Kidney capillary endothelial cell (primary cell): ENCODE measurements at regions not wholly inside any gene's neighbourhood (a gene's known extent, or its start where the extent isn't known, plus 50 kb on each side); places are given as distances from the start of the nearest gene placed in this dataset.

Source experiments
- DNase-seq: peaks from one replicate; pipeline ENCODE4 v3.0.0-alpha.2; 2018; ENCODE audit warnings: low spot score

DNA sequence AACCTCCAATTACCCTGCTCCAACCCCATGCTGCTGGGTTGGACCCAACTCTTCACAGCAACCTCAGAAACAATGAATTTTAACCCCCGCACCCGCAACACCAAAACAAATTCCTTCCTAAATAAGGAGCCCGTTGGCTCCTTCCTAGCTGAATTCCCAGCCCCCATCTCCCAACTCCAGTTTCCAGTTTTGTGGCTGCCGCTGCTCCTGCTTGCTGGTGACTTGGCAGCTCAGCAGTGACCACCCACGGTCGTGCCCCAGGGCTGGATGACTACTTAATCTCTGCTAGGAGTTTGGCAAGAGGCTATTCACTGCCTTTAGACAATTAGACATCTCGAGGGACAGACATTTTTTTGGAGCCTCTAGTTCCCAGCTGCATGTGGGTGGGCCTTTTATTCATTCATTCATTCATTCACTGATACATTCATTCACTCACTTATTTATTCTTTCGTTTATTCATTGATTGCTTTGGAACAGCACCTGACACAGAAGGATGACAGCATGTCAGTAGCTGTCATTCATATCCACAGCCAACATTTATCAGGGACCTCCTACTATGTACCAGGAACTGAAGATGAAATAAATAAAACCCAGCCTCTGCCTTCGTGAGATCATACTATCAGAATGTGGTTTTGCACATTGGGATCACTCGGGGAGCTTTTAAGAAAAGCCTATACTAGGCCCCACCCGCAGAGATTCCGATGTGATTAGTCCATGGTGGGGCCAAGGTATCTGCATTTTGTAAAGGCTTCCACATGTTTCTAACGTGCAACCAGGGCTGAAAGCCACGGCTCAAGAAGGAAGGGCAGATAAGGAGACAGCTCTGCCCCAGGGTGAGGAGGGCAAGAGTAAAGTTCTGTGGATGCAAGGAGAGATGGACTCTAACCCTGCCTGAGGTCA, 256.5 kb downstream of the SHQ1 start:
- no peak for DNase-seq

DNA sequence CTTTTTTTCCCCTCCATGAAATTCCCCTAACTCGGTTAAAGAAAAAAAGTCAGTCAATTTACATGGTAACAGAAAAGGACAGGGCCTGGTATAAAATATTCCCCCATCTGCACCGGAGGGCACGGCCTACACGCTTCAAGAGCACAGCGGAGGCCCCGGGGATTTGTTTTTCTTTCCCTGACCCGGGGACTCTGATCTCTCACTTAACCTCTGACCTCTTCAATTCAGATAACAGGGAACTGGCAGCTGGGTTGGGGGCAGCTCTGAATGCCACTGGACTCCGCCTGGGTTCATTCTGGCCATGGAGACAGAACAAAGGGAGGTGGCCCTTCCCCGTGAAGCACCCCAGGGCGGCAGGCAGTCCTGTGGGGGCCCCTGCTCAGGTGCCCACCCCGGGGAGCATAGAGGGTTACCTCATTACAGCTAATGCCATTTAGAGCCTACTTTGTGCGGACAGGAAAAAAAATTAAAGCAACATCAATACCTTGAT, 257.5 kb downstream of the SHQ1 start:
- no peak for DNase-seq

- DNase-seq, result no peak
Measured at GRCh38 chr3:72587282-72587681, 261.0 kb downstream of the SHQ1 start.

DNA sequence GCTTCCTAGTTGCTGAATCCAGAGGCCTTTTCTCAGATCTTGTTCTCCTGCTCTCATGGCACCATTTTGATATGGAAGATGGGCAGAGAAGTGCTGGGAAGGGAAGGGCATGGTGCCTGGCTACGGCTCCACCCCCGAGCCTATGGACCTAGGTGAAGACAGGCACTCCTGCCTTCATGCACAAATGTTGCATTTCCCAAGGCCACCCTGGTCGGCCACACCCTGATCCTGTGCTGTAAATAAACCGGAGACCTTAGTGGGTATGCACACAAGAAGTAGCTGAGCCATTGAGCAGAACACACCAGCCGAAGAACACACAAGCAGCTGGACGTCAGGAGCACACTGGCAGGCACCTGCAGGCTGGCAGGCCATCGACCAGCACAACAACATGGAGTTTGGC, 261.6 kb downstream of the SHQ1 start:
- no peak for DNase-seq

- DNase-seq, result no peak
Measured at GRCh38 chr3:72585966-72586365, 262.3 kb downstream of the SHQ1 start.

GRCh38 chr3:72584262-72584661, 264.0 kb downstream of the SHQ1 start:
- DNase-seq, result no peak

GRCh38 chr3:72582963-72583362, 265.3 kb downstream of the SHQ1 start:
- DNase-seq, result no peak

GRCh38 chr3:72582211-72582878, 265.9 kb downstream of the SHQ1 start:
- DNase-seq, result no peak

GRCh38 chr3:72580900-72581299, 267.3 kb downstream of the SHQ1 start:
- DNase-seq, result no peak

GRCh38 chr3:72580246-72580756, 267.9 kb downstream of the SHQ1 start:
- no peak for DNase-seq

DNA sequence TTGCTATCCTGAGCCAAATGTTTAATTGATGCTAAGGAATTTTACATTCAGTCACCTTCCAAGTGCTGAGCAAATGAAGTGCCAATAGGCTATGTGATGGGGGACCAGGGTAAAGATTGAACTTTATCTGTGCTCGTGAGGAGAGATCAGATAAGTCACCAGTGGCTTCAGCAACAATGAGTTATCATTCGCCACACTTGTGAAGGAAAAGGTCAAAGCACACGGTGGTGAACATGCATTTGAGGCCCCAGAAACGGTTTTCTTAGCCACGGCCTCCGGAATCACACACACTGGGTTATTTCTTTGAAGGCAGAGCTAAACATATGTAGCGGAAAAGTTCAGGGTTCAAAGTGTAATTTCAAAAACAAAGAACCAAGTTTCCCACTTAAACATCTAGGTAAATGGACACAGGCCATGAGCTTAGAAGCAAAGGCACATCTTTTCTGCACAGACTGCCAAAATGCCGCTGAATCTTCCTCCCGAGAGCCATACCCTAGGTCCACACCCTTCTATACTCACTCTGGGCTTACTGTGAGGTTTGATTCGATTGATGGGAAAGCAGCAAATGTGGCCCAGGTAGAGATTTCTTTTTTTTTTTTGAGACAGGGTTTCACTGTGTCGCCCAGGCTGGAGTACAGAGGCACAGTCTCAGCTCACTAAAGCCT, 268.5 kb downstream of the SHQ1 start:
- DNase-seq, result no peak

- DNase-seq, result no peak
Measured at GRCh38 chr3:72579191-72579580, 269.1 kb downstream of the SHQ1 start.

DNA sequence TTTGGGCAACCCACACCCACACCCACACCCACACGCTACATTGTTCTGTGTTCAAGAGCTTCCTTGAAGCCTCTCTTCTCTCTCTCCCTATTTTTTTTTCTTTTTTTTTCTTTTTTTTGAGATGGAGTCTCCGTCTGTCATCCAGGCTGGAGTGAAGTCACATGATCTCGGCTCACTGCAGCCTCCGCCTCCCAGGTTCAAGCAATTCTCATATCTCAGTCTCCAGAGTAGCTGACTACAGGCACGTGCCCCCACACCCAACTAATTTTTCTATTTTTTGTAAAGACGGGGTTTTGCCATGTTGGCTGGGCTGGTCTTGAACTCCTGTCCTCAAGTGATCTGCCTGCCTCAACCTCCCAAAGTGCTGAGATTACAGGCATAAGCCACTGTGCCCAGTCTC, 271.1 kb downstream of the SHQ1 start:
- DNase-seq, result no peak

GRCh38 chr3:72576563-72576962, 271.7 kb downstream of the SHQ1 start:
- no peak for DNase-seq

DNA sequence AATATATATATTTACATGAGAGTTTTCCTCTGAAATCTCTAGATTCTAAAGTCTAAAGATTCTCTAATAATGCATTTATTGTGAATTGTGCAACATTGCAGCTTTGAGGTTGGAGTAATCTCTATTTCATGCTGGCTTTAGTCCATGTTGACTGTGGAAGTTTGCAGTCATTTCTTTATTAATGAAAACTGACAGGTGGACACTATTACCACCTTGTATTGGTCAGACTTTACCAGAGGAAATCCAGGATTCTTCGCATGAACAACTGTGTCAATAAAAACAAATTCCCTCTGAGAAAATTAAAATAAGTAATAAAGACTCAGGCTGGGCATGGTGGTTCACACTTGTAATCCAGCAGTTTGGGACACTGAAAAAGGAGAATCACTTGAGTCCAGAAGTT, 274.1 kb downstream of the SHQ1 start:
- DNase-seq, result no peak

DNA sequence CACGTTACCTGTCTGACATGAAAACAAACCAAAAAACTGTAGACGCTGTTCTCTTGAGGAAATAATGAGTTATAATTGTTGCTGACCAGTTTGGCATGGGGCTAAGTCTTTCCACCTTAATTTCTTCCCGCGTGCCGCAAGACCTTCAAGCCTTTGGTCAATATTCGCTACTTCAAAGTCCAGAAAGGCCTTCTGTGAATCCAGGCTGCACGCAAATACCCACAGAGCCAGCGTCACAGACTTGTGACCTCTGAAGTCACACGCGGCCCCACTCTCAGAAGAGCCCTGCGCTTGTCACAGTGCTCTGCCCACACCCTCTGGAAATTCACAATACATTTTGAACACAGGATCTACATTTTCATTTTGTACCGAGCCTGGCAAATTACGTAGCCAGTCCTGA, 275.2 kb downstream of the SHQ1 start:
- DNase-seq, result no peak

GRCh38 chr3:72572489-72573007, 275.7 kb downstream of the SHQ1 start:
- no peak for DNase-seq

DNA sequence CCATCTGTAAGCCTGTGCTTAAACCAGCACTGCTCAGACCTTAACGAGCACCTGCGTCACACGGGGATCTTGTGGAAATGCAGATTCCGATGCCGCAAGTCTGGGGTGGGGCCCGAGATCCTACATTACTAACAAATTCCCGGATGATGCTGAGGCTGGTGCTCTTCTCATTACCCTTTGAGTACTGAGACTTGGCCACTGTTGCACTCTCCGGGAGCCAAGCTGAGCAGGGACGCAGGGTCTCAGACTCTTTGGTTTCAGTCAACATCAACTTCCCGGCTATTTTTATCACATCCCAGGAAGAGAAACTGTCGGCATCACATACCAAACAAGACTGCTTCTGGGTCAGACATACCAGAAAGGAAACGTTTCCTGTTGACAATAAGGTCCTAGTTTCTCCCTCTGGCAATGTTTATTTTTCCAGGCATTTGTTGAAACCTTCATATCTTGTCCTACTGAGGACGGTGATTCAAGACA, 276.6 kb downstream of the SHQ1 start:
- DNase-seq, result peak; percentile 27

DNA sequence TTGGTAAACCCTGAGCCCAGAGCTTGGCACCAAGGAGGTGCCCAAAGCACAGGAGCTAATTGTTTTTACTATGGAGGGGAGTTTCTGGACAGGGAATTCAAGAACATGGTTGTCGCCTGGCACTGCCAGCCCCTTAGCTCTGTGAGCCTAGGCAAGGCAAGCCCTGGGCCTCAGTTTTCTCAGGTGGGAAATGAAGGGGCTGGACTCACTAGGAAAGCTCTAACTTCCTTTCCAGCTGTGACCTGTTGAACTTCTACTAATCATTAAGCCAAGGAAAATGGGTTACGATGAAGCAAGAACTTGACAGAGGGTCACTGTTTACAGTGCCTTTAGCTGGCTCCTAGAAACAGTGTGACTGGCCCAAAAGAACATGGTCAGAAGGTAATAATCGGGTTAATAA, 277.2 kb downstream of the SHQ1 start:
- no peak for DNase-seq

GRCh38 chr3:72569754-72570440, 278.3 kb downstream of the SHQ1 start:
- DNase-seq, result no peak

GRCh38 chr3:72568083-72568482, 280.2 kb downstream of the SHQ1 start:
- no peak for DNase-seq

DNA sequence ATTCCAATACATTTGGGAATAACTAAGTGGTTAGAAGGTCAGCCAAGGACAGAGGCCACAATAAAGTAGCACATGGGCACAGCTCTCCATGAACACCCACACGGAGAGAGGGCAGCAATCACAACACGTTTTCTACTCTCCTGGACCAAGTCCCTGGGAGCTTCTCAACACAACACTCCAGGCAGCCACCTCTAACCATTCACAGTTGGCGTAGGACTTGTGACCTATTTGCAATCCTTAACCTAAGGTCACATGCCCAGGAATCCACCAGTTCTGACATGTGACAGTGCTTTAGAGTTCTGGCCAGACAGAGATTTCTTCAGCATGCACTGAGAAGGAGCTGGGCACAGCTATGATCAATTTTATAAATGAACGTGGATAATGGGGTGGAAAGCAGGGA, 280.8 kb downstream of the SHQ1 start:
- DNase-seq, result no peak
